AG04450 (cell line): ENCODE measurements at regions not wholly inside any gene's neighbourhood (a gene's known extent, or its start where the extent isn't known, plus 50 kb on each side); places are given as distances from the start of the nearest gene placed in this dataset.

Experiments used
- CTCF ChIA-PET: fragments of 300-600, 350-600 bp; formaldehyde crosslinking; extraction: SDS; loops from one replicate; lab custom pipeline; 2022; ENCODE audit warnings: antibody characterized with exemption, inconsistent platforms; lab: Charles Lee
- POLR2A ChIA-PET: fragments of 350-600 bp; formaldehyde crosslinking; extraction: SDS; loops from one replicate; lab custom pipeline; 2021; ENCODE audit warnings: antibody characterized with exemption, inconsistent platforms; lab: Yijun Ruan, JAX
- DNase-seq: peaks from one replicate; pipeline ENCODE4 v3.0.0-alpha.2; 2011; ENCODE audit warnings: low read depth, low spot score
- H3K27ac ChIP-seq: one replicate; pipeline ENCODE4 v1.5.1; 2012; ENCODE audit warnings: low read depth, low read length, control low read depth
- H3K27me3 ChIP-seq: one replicate; pipeline ENCODE4 v1.6.0; 2012; ENCODE audit warnings: low read length; ENCODE audit not compliant: control insufficient read depth, insufficient read depth
- H3K4me3 ChIP-seq: 2 replicates; pipeline ENCODE4 v1.5.1; 2011; ENCODE audit warnings: mild to moderate bottlenecking, low read depth, low read length, control low read depth
- H3K9me3 ChIP-seq: 2 replicates; pipeline ENCODE4 v1.5.1; 2012; ENCODE audit warnings: low read length; ENCODE audit not compliant: control insufficient read depth, insufficient read depth
- TF ChIP-seq, protein P1 (sequence below): IDR thresholded peaks from 2 replicates; pipeline ENCODE4 v1.5.1; 2011; ENCODE audit warnings: low read depth, low read length, control low read depth, inconsistent platforms

DNA sequence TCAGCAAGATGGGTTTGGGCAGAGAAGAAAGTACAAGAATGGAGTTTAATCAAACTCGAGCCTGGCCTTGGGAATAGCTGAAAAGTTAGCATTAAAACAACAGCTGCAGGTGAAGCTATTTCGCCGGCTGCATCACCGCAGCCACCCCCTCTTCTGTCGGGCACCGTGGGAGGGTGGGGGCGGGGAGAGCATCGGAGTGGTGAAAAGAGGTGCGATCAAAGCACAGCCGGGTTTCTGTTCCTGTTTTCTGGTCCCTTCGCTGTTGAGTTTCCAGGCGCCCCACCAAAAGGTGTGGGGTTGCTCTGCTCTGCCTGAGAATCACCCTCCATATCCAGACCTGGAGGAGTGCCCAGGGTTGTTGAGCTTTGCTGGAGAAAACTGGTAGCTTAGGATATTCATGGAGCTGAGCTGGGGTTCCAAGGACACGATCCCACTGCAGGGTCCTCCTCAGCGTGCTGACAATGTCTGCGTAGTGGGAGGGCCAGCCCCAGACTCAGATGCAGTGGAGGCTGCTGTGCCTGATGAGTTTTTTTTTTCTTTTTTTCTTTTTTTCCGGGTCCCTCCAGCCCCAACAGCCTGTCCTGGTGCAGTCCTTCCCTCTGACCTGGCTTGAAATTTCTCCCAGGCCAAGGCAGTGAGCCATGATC lies 127.5 kb upstream of the C1orf174 start:
- H3K9me3 ChIP-seq, result peaks cover 50% of the 10 kb centered on the region
- TF ChIP-seq, protein P1, sequence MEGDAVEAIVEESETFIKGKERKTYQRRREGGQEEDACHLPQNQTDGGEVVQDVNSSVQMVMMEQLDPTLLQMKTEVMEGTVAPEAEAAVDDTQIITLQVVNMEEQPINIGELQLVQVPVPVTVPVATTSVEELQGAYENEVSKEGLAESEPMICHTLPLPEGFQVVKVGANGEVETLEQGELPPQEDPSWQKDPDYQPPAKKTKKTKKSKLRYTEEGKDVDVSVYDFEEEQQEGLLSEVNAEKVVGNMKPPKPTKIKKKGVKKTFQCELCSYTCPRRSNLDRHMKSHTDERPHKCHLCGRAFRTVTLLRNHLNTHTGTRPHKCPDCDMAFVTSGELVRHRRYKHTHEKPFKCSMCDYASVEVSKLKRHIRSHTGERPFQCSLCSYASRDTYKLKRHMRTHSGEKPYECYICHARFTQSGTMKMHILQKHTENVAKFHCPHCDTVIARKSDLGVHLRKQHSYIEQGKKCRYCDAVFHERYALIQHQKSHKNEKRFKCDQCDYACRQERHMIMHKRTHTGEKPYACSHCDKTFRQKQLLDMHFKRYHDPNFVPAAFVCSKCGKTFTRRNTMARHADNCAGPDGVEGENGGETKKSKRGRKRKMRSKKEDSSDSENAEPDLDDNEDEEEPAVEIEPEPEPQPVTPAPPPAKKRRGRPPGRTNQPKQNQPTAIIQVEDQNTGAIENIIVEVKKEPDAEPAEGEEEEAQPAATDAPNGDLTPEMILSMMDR, result no peak
- ChIA-PET POLR2A (no interaction called here), CTCF (no interaction called here)
- no peak for DNase-seq
- no peak overlapping the region for H3K27ac ChIP-seq
- H3K27me3 ChIP-seq, result no peaks in the 10 kb centered on the region
- no peak overlapping the region for H3K4me3 ChIP-seq

DNA sequence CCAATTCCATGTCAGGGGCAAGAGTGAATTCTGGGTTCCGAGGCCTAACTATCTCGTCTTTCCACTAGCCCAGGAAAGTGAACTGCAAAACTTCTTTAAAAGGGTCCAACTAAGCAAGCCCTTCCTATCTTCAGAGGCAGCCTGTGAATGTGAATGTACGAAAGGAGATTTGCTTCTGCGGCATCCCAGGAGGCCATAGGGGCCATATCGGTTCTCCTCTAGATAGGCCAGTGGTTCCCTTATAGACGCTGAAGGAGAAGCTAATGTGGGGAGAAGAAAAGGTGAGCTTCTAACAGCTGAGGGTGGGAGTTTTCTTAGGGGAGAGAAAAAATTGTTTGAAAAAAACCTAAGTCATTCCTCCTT lies 128.0 kb upstream of the C1orf174 start:
- TF ChIP-seq, protein P1, result no peak
- ChIA-PET POLR2A (no interaction called here), CTCF (no interaction called here)
- no peak for DNase-seq
- H3K9me3 ChIP-seq, result peaks cover 50% of the 10 kb centered on the region
- no peak overlapping the region for H3K27ac ChIP-seq
- H3K27me3 ChIP-seq, result no peaks in the 10 kb centered on the region
- H3K4me3 ChIP-seq, result no peak overlapping the region

DNA sequence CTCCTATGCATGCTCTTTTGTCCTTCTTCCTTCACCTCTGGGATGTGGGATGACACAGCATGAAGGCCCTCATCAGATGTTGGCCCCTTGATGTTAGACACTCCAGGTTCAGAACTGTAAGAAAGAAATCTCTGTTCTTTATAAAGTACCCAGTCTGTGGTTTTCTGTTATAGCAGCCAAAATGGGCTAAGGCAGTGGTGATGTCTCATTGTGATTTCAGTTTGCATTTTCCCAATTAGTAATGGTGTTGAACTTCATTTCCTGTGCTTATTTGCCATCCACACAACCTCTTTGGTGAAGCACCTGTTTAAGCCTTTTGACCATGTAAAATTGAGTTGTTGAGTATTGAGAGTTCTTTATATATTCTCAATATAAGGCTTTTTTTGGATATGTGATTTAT lies 129.3 kb upstream of the C1orf174 start:
- Histone ChIP-seq H3K4me3 (no peak overlapping the region), H3K27ac (no peak overlapping the region), H3K27me3 (no peaks in the 10 kb centered on the region), H3K9me3 (peaks cover 51% of the 10 kb centered on the region)
- no peak for DNase-seq
- CTCF ChIA-PET, result no interaction called here
- POLR2A ChIA-PET, result no interaction called here
- TF ChIP-seq, protein P1, result no peak

DNA sequence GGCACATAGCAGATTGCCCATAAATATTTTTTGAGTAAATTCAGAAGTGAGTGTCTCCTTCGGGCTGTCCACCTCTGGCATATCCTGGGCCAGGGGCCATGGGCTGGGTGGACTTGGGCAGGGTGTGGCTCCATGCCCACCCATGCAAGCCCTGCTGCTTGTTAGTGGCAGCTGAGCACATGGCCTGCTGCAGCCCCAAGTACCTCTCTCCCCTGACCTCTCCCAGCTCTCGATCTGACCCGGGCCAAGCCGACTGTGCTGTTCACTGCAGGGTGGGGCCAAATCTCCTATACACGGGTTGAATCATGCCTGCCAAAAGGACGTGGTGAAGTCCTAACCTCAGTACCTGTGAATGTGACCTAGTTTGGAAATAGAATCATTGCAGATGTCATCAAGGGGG lies 132.5 kb upstream of the C1orf174 start:
- no peaks in the 10 kb centered on the region for H3K27me3 ChIP-seq
- POLR2A ChIA-PET, result no interaction called here
- no peak overlapping the region for H3K4me3 ChIP-seq
- CTCF ChIA-PET, result no interaction called here
- no peak overlapping the region for H3K27ac ChIP-seq
- DNase-seq, result no peak
- TF ChIP-seq, protein P1, result no peak
- H3K9me3 ChIP-seq, result peaks cover 38% of the 10 kb centered on the region

DNA sequence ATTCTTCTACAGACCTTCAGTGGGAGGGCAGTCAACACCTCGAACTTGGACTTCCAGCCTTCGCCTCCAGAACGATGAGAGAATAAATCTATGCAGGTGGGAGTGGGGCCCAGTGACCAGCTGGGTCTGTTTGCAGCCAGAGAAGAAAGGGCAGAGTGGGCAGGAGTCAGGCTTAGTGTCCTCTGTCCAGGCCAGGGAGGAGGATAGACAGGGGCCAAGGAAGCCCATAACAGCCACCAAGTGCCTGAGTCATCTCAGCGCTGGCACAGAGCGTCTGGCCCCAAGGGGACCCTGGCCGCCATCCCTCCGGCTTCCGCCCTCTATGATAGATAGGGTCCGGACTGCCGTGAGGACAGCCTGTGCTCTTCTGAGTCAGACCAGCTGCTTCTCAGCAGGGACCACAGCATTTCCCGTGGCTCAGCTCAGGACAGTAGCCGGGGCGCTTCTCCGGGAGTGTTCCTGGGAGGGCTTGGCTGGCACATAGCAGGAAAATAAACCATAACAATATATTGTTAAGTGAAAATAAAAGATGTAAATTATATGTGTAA lies 133.1 kb upstream of the C1orf174 start:
- POLR2A ChIA-PET, result no interaction called here
- CTCF ChIA-PET, result no interaction called here
- Histone ChIP-seq H3K27ac (no peak overlapping the region), H3K9me3 (peaks cover 32% of the 10 kb centered on the region), H3K4me3 (no peak overlapping the region), H3K27me3 (no peaks in the 10 kb centered on the region)
- TF ChIP-seq, protein P1, result no peak
- no peak for DNase-seq
